ENCODE measurements at regions not wholly inside any gene's neighbourhood (a gene's known extent, or its start where the extent isn't known, plus 50 kb on each side); places are given as distances from the start of the nearest gene placed in this dataset.

DNA sequence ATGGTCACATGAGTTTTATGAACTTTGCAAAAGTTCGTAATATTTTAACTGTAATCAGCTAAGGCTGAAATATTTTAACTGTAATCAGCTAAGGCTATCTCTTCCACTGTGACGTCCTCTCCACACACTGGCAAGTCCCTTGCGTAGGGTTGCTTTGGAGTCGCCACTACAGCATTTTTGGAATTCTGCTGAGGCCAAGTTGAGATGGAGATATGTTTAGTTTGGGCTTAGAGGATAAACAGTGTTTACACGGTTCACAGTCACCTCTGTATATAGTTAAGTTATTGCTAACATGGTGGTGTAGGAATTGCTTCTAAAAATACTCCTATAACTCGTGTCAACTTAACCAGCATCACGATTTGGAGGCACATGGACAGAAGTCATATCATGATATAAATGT is 143.6 kb upstream of the SERP2 start (continued):
- no peak for TF ChIP-seq EZH2 (IDR thresholded peaks at IDR 0.05; ENCODE audit: low read depth, unreplicated experiment)
- TF ChIP-seq JUNB (IDR thresholded peaks at IDR 0.05; ENCODE audit: unreplicated experiment): no peak
- TF ChIP-seq, protein P1, sequence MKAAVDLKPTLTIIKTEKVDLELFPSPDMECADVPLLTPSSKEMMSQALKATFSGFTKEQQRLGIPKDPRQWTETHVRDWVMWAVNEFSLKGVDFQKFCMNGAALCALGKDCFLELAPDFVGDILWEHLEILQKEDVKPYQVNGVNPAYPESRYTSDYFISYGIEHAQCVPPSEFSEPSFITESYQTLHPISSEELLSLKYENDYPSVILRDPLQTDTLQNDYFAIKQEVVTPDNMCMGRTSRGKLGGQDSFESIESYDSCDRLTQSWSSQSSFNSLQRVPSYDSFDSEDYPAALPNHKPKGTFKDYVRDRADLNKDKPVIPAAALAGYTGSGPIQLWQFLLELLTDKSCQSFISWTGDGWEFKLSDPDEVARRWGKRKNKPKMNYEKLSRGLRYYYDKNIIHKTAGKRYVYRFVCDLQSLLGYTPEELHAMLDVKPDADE (IDR thresholded peaks at IDR 0.05): no peak
- TF ChIP-seq ZNF331 (CRISPR knock-in tag; IDR thresholded peaks at IDR 0.05; ENCODE audit: low read depth): no peak

DNA sequence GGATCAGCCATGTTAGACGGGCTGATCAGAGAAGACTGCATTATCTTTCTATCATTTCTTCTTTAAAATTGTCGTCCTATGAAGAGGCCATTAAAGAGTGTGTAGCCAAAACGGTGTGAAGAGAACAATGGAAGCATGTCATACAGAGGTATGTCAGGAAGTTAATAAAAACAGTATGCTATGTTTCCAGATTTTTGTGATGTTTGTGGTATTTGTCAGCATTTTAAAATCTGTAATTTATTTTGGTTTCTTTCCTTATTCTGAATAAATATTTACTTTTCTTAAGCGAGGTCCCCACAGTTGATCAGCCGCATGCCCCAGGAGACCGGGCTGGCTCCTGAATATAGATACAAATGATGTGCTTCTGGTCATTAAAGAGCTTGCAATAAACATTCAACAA is 142.9 kb upstream of the SERP2 start:
- ATAC-seq (no peak), DNase-seq (ENCODE audit: low spot score) (no peak)
- Histone ChIP-seq H3K9me2 (ENCODE audit: insufficient read depth) (0 out of 2 replicates have a peak, but pooled peaks cover 2% of the 10 kb centered on the region), H2AFZ (no peak overlapping the region), H3K79me2 (replicated peaks; ENCODE audit: insufficient read depth) (no peaks in the 10 kb centered on the region), H3K4me2 (no peak overlapping the region), H3K27me3 (ENCODE audit: insufficient read depth) (no peaks in the 10 kb centered on the region), H3K4me1 (ENCODE audit: insufficient read depth) (no peaks in the 10 kb centered on the region; the same call in 1 of the 2 replicates), H4K20me1 (replicated peaks; ENCODE audit: insufficient read depth) (no peaks in the 10 kb centered on the region), H3F3A (replicated peaks; ENCODE audit: low read depth) (no peaks in the 10 kb centered on the region), H3K36me3 (ENCODE audit: insufficient read depth) (no peaks in the 10 kb centered on the region), H3K27ac (ENCODE audit: low read depth) (no peak overlapping the region), H3K4me3 (no peak overlapping the region)
- Mint-ChIP-seq H3K4me1 (peaks cover 13% of the 10 kb centered on the region), H3K4me3 (no peak overlapping the region), H3K27me3 (ENCODE audit: insufficient read depth, low read depth, poor library complexity) (peaks cover 4% of the 10 kb centered on the region), H3K27ac (no peak overlapping the region), H3K36me3 (ENCODE audit: low read depth) (no peaks in the 10 kb centered on the region), H3K9me3 (no peaks in the 10 kb centered on the region)
- TF ChIP-seq EZH2phosphoT487 (IDR thresholded peaks at IDR 0.05; ENCODE audit: unreplicated experiment) (no peak), ZNF114 (CRISPR knock-in tag; IDR thresholded peaks at IDR 0.05) (no peak), ZNF331 (CRISPR knock-in tag; IDR thresholded peaks at IDR 0.05; ENCODE audit: low read depth) (no peak), POLR2AphosphoS5 (IDR thresholded peaks at IDR 0.05; ENCODE audit: low read depth) (no peak), STAT1 (IDR thresholded peaks at IDR 0.05; ENCODE audit: unreplicated experiment) (no peak), NANOG (IDR thresholded peaks at IDR 0.05; ENCODE audit: borderline replicate concordance) (no peak), JUNB (IDR thresholded peaks at IDR 0.05; ENCODE audit: unreplicated experiment) (no peak)
- TF ChIP-seq, protein P2, sequence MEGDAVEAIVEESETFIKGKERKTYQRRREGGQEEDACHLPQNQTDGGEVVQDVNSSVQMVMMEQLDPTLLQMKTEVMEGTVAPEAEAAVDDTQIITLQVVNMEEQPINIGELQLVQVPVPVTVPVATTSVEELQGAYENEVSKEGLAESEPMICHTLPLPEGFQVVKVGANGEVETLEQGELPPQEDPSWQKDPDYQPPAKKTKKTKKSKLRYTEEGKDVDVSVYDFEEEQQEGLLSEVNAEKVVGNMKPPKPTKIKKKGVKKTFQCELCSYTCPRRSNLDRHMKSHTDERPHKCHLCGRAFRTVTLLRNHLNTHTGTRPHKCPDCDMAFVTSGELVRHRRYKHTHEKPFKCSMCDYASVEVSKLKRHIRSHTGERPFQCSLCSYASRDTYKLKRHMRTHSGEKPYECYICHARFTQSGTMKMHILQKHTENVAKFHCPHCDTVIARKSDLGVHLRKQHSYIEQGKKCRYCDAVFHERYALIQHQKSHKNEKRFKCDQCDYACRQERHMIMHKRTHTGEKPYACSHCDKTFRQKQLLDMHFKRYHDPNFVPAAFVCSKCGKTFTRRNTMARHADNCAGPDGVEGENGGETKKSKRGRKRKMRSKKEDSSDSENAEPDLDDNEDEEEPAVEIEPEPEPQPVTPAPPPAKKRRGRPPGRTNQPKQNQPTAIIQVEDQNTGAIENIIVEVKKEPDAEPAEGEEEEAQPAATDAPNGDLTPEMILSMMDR (conservative IDR thresholded peaks at IDR 0.05; ENCODE audit: low read depth in 2 of 2): no peak
- TF ChIP-seq, protein P3, sequence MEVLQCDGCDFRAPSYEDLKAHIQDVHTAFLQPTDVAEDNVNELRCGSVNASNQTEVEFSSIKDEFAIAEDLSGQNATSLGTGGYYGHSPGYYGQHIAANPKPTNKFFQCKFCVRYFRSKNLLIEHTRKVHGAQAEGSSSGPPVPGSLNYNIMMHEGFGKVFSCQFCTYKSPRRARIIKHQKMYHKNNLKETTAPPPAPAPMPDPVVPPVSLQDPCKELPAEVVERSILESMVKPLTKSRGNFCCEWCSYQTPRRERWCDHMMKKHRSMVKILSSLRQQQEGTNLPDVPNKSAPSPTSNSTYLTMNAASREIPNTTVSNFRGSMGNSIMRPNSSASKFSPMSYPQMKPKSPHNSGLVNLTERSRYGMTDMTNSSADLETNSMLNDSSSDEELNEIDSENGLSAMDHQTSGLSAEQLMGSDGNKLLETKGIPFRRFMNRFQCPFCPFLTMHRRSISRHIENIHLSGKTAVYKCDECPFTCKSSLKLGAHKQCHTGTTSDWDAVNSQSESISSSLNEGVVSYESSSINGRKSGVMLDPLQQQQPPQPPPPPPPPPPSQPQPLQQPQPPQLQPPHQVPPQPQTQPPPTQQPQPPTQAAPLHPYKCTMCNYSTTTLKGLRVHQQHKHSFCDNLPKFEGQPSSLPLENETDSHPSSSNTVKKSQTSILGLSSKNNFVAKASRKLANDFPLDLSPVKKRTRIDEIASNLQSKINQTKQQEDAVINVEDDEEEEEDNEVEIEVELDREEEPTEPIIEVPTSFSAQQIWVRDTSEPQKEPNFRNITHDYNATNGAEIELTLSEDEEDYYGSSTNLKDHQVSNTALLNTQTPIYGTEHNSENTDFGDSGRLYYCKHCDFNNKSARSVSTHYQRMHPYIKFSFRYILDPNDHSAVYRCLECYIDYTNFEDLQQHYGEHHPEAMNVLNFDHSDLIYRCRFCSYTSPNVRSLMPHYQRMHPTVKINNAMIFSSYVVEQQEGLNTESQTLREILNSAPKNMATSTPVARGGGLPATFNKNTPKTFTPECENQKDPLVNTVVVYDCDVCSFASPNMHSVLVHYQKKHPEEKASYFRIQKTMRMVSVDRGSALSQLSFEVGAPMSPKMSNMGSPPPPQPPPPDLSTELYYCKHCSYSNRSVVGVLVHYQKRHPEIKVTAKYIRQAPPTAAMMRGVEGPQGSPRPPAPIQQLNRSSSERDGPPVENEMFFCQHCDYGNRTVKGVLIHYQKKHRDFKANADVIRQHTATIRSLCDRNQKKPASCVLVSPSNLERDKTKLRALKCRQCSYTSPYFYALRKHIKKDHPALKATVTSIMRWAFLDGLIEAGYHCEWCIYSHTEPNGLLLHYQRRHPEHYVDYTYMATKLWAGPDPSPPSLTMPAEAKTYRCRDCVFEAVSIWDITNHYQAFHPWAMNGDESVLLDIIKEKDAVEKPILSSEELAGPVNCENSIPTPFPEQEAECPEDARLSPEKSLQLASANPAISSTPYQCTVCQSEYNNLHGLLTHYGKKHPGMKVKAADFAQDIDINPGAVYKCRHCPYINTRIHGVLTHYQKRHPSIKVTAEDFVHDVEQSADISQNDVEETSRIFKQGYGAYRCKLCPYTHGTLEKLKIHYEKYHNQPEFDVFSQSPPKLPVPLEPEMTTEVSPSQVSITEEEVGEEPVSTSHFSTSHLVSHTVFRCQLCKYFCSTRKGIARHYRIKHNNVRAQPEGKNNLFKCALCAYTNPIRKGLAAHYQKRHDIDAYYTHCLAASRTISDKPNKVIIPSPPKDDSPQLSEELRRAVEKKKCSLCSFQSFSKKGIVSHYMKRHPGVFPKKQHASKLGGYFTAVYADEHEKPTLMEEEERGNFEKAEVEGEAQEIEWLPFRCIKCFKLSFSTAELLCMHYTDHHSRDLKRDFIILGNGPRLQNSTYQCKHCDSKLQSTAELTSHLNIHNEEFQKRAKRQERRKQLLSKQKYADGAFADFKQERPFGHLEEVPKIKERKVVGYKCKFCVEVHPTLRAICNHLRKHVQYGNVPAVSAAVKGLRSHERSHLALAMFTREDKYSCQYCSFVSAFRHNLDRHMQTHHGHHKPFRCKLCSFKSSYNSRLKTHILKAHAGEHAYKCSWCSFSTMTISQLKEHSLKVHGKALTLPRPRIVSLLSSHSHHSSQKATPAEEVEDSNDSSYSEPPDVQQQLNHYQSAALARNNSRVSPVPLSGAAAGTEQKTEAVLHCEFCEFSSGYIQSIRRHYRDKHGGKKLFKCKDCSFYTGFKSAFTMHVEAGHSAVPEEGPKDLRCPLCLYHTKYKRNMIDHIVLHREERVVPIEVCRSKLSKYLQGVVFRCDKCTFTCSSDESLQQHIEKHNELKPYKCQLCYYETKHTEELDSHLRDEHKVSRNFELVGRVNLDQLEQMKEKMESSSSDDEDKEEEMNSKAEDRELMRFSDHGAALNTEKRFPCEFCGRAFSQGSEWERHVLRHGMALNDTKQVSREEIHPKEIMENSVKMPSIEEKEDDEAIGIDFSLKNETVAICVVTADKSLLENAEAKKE (CRISPR knock-in tag; IDR thresholded peaks at IDR 0.05): no peak
- TF ChIP-seq, protein P1 (IDR thresholded peaks at IDR 0.05): no peak
- TF ChIP-seq, protein P4, sequence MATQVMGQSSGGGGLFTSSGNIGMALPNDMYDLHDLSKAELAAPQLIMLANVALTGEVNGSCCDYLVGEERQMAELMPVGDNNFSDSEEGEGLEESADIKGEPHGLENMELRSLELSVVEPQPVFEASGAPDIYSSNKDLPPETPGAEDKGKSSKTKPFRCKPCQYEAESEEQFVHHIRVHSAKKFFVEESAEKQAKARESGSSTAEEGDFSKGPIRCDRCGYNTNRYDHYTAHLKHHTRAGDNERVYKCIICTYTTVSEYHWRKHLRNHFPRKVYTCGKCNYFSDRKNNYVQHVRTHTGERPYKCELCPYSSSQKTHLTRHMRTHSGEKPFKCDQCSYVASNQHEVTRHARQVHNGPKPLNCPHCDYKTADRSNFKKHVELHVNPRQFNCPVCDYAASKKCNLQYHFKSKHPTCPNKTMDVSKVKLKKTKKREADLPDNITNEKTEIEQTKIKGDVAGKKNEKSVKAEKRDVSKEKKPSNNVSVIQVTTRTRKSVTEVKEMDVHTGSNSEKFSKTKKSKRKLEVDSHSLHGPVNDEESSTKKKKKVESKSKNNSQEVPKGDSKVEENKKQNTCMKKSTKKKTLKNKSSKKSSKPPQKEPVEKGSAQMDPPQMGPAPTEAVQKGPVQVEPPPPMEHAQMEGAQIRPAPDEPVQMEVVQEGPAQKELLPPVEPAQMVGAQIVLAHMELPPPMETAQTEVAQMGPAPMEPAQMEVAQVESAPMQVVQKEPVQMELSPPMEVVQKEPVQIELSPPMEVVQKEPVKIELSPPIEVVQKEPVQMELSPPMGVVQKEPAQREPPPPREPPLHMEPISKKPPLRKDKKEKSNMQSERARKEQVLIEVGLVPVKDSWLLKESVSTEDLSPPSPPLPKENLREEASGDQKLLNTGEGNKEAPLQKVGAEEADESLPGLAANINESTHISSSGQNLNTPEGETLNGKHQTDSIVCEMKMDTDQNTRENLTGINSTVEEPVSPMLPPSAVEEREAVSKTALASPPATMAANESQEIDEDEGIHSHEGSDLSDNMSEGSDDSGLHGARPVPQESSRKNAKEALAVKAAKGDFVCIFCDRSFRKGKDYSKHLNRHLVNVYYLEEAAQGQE (IDR thresholded peaks at IDR 0.05; ENCODE audit: unreplicated experiment): no peak
